K562 (cell line): ENCODE measurements at regions not wholly inside any gene's neighbourhood (a gene's known extent, or its start where the extent isn't known, plus 50 kb on each side); places are given as distances from the start of the nearest gene placed in this dataset.

Experiments
- ATAC-seq: fragments of 200-7000 bp; cut with Tn5 transposase; 3 replicates; pipeline ENCODE4 v1.9.1; 2020; ENCODE audit warnings: moderate library complexity
- BruUV-seq: library from RNA; stranded (reverse); fragments of 400-500 nt; replicated peaks from 2 replicates; lab custom pipeline; 2021; lab: Mats Ljungman, UMichigan
- CTCF ChIA-PET: fragments of 300-600 bp; formaldehyde crosslinking; extraction: SDS; loops from one replicate; lab custom pipeline; 2021; ENCODE audit warnings: low intra/inter-chr PET ratio; lab: Yijun Ruan, JAX
- POLR2A ChIA-PET: fragments of 300-600, 350-650 bp; sonication (Branson Sonifier 250); formaldehyde crosslinking; extraction: SDS; loops from one replicate; lab custom pipeline; 2021; ENCODE audit warnings: antibody characterized with exemption, inconsistent platforms; lab: Yijun Ruan, JAX
- DNase-seq, 4 experiments: peaks; one replicate each; pipeline versions ENCODE4 v3.0.0 to v3.0.0-alpha.2; 2011 to 2018; ENCODE audit warnings: low spot score in 3 of 4, mixed read lengths in 3 of 4; ENCODE audit errors: extremely low read depth in 1 of 4
- FAIRE-seq: peaks from 2 replicates; lab custom pipeline; 2011; peaks lifted over from hg19 to GRCh38; lab: Jason Lieb, UNC
- H2AFZ ChIP-seq: 2 replicates; pipeline ENCODE4 v1.6.0; 2011; ENCODE audit warnings: low read depth, low read length, control low read depth, inconsistent platforms
- H3K27ac ChIP-seq: fragments of 200-600 bp; 3 replicates; pipeline ENCODE4 v1.8.0; 2011; ENCODE audit warnings: low read depth, mild to moderate bottlenecking, control low read depth, inconsistent platforms, low read length, moderate library complexity, mixed read lengths; ENCODE audit errors: extremely low read depth
- H3K27me3 ChIP-seq, 2 experiments: fragments of 300-600 bp in 1 of 2; 2 replicates in 1 of 2; 3 replicates in 1 of 2; pipeline versions ENCODE4 v1.6.0 to v1.8.0; 2011; ENCODE audit warnings: inconsistent platforms in 2 of 2, low read length in 2 of 2, mild to moderate bottlenecking in 1 of 2, mixed read lengths in 1 of 2, moderate library complexity in 1 of 2; ENCODE audit not compliant: control insufficient read depth in 2 of 2, insufficient read depth in 2 of 2
- H3K36me3 ChIP-seq: fragments of 300-600 bp; 3 replicates; pipeline ENCODE4 v1.8.0; 2011; ENCODE audit warnings: mild to moderate bottlenecking, low read length, inconsistent platforms; ENCODE audit not compliant: control insufficient read depth, insufficient read depth
- H3K4me1 ChIP-seq, 2 experiments: fragments of 200-600 bp in 1 of 2; replicated peaks in 1 of 2; 2 replicates in 1 of 2; 3 replicates in 1 of 2; pipeline versions ENCODE4 v1.5.1 to v1.8.0; 2011; ENCODE audit warnings: inconsistent platforms in 2 of 2, low read length in 2 of 2, mild to moderate bottlenecking in 1 of 2, mixed read lengths in 1 of 2, moderate library complexity in 1 of 2; ENCODE audit not compliant: control insufficient read depth in 2 of 2, insufficient read depth in 2 of 2
- H3K4me2 ChIP-seq: 2 replicates; pipeline ENCODE4 v1.6.1; 2011; ENCODE audit warnings: low read length, control low read depth, inconsistent platforms, mixed read lengths; ENCODE audit not compliant: insufficient read depth
- H3K4me3 ChIP-seq: fragments of 200-600 bp; sonication (generic), shearing (Covaris generic); 2 replicates; pipeline ENCODE4 v1.5.1; 2016; ENCODE audit warnings: control low read depth, inconsistent platforms
- H3K79me2 ChIP-seq: fragments of 200-600 bp; 3 replicates; pipeline ENCODE4 v1.8.0; 2011; ENCODE audit warnings: low read length, inconsistent platforms; ENCODE audit not compliant: control insufficient read depth, insufficient read depth
- H3K9ac ChIP-seq, 2 experiments: 2 replicates each; pipeline versions ENCODE4 v1.6.0 to v1.6.1; 2011; ENCODE audit warnings: low read depth in 2 of 2, low read length in 2 of 2, control low read depth in 1 of 2, inconsistent platforms in 1 of 2, mild to moderate bottlenecking in 1 of 2, mixed read lengths in 1 of 2; ENCODE audit not compliant: insufficient read depth in 1 of 2
- H3K9me1 ChIP-seq: one replicate; pipeline ENCODE4 v1.6.0; 2011; ENCODE audit warnings: inconsistent platforms, mild to moderate bottlenecking, low read length, moderate library complexity; ENCODE audit not compliant: control insufficient read depth, insufficient read depth
- H3K9me3 ChIP-seq: replicated peaks from 2 replicates; pipeline ENCODE4 v1.5.1; 2011; ENCODE audit warnings: low read depth, low read length, inconsistent platforms; ENCODE audit not compliant: control insufficient read depth, insufficient read depth
- H4K20me1 ChIP-seq: replicated peaks from 2 replicates; pipeline ENCODE4 v1.6.1; 2011; ENCODE audit warnings: low read length, inconsistent platforms, mixed read lengths; ENCODE audit not compliant: control insufficient read depth, insufficient read depth
- CHD7 ChIP-seq: fragments of 200-600 bp; sonication (generic); IDR thresholded peaks from one replicate; pipeline ENCODE4 v1.6.1; 2012; ENCODE audit warnings: mild to moderate bottlenecking, low read depth, low read length, inconsistent platforms
- HDGF ChIP-seq: fragments of 450-650 bp; IDR thresholded peaks from 2 replicates; pipeline ENCODE4 v1.6.1; 2016
- SAFB2 ChIP-seq: fragments of 200-400 bp; formaldehyde crosslinking; IDR thresholded peaks from 2 replicates; pipeline ENCODE4 v1.6.1; 2018; ENCODE audit warnings: borderline replicate concordance, low read length, low read depth, moderate library complexity; ENCODE audit not compliant: severe bottlenecking
- ZMIZ1 ChIP-seq, 2 experiments: fragments of 150-350 bp in 1 of 2; IDR thresholded peaks; 2 replicates each; pipeline ENCODE4 v1.6.1; 2012 to 2016; ENCODE audit warnings: low read depth in 2 of 2, low read length in 2 of 2, mild to moderate bottlenecking in 1 of 2, moderate library complexity in 1 of 2
- ZNF589 ChIP-seq: fragments of 200-800 bp; sonication (Bioruptor generic); IDR thresholded peaks from 2 replicates; pipeline ENCODE4 v1.6.1; 2016; ENCODE audit warnings: low read depth, missing genetic modification characterization, missing compliant biosample characterization
- ZNF778 ChIP-seq: fragments of 450-650 bp; formaldehyde crosslinking; IDR thresholded peaks from 2 replicates; pipeline ENCODE4 v1.4.0; 2020; ENCODE audit warnings: mild to moderate bottlenecking, moderate library complexity
- WGBS: fragments of 100-300 bp; shearing (Covaris generic); methylation state at CpG from one replicate; pipeline ENCODE4 v1.1.6; 2016; ENCODE audit warnings: low coverage, mixed read lengths; ENCODE audit not compliant: insufficient coverage; ENCODE audit errors: missing lambda C conversion rate; 5-methylcytosine and 5-hydroxymethylcytosine counted together
- in situ Hi-C: fragments of 300-500 bp; cut with MboI; formaldehyde crosslinking; loops from 4 replicates; pipeline ENCODE4 v1.15.0; 2018; ENCODE audit warnings: inconsistent platforms, mixed read lengths
- intact Hi-C: fragments of 100-400 bp; cut with micrococcal nuclease; formaldehyde crosslinking; loops from 2 replicates; pipeline ENCODE4 v1.14.2; 2022

- CTCF ChIA-PET, result no interaction called here
- TF ChIP-seq ZNF589 (CRISPR knock-in tag), result no peak
- TF ChIP-seq ZNF778 (CRISPR knock-in tag), result no peak
- no peak for TF ChIP-seq ZMIZ1 (IDR thresholded peaks at IDR 0.05; ENCODE audit: low read depth in 2 of 2, low read length in 2 of 2)
- TF ChIP-seq SAFB2, result no peak
- no peak for TF ChIP-seq CHD7
- no peak for TF ChIP-seq HDGF
Observed at GRCh38 chr12:123051556-123051955, 71.1 kb downstream of the ARL6IP4 start.

More at GRCh38 chr12:123051556-123051955, 71.1 kb downstream of the ARL6IP4 start:
- Histone ChIP-seq H3K27ac (no peak overlapping the region), H3K4me3 (no peak overlapping the region), H3K4me1 (peaks cover 10 to 11% of the 10 kb centered on the region in 2 experiments; a peak in 2 of 5 replicates), H3K27me3 (no peaks in the 10 kb centered on the region), H3K79me2 (no peaks in the 10 kb centered on the region), H3K9me1 (no peaks in the 10 kb centered on the region), H3K9ac (no peak overlapping the region), H4K20me1 (no peaks in the 10 kb centered on the region; the same call in 1 of the 2 replicates), H3K9me3 (no peaks in the 10 kb centered on the region), H3K4me2 (no peak overlapping the region), H2AFZ (no peak overlapping the region), H3K36me3 (no peaks in the 10 kb centered on the region)
- in situ Hi-C loops (no loop called here), intact Hi-C loops (no loop called here)
- no peak for ATAC-seq
- no peak for DNase-seq
- POLR2A ChIA-PET, result interaction anchor here (0.7 kb wide), 1 partner anchor 181 kb away, joined by 3 read pairs; no protein-coding TSS in a partner anchor
- WGBS, result 46% methylated on average over 3 of the region's 3 CpGs
- BruUV-seq, result no TSS peak
- FAIRE-seq, result no peak
